HG02884 (cell line): ENCODE measurements at regions not wholly inside any gene's neighbourhood (a gene's known extent, or its start where the extent isn't known, plus 50 kb on each side); places are given as distances from the start of the nearest gene placed in this dataset.
"Not testable (repeated sequence)": the region's sequence is repeated elsewhere in the genome, so short reads cannot be mapped to it uniquely, and the experiment has no call there.

Experiments used
- ATAC-seq: cut with Tn5 transposase; IDR thresholded peaks from one replicate; pipeline ENCODE4 v1.9.1; 2021; ENCODE audit warnings: mild to moderate bottlenecking, moderate library complexity; ENCODE audit not compliant: unreplicated experiment

DNA sequence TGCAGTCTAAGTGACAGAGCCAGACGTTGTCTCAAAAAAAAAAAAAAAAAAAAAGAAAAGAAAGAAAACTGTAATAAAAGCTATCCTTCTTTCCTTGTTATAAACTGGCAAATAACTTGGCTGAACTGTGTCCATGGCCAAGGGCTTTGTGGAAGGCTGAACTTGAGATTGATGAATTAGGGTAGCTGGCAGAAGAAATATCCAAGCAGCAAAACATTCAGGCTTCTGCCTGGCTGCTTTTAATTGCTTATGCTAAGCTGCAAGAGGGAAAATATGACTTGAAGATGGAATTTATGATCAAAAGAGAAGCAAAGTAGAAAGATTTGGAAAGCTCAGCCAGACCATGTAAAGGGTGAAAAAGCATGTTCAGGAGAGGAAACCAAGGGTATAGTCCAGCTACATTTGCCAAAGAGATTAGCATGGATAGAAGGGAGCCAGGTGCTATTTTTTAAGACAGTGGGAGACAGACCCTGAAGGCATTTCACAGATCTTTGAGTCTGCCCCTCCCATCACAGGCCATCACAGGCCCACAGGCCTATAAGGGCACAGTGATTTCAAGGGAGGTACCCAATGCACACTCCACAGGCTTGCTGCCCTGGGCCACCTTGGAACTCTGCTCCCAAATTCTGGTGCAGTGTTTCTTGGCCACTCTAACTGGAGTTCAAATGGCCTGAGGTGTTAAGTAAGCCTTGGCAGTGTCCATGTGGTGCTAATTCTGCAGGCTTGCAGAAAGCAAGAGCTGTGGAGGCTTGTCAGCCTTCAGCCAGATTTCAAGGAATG lies 226.0 kb downstream of the AEBP2 start:
- no peak for ATAC-seq

GRCh38 chr12:19666070-19666469 lies 226.8 kb downstream of the AEBP2 start:
- ATAC-seq: no peak

GRCh38 chr12:19669793-19670192 lies 230.5 kb downstream of the AEBP2 start:
- ATAC-seq: no peak

- no peak for ATAC-seq
These were observed 232.4 kb downstream of the AEBP2 start for GRCh38 chr12:19671695-19672094.

- no peak for ATAC-seq
These were observed 235.1 kb downstream of the AEBP2 start for GRCh38 chr12:19674437-19674836.

DNA sequence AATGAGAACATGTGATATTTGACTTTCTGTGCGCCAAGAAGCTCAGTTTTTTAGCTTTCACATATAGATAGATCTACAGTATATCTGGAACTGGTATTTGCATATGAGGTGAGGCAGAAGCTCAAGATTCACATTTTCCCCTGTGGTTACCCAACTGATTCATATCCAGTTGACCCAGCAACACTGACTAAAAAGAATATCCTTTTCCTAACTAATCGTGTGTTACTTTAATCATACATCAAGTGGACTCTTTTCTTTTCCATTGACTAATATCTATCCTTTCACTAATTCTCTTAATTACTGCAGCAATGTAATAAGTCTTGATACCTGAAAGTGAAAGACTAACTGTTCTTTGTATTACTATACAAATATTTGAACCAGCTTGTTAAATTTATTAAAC lies 236.1 kb downstream of the AEBP2 start:
- ATAC-seq: peak; percentile 93

GRCh38 chr12:19678501-19678900 lies 239.2 kb downstream of the AEBP2 start:
- not testable (repeated sequence) for ATAC-seq

DNA sequence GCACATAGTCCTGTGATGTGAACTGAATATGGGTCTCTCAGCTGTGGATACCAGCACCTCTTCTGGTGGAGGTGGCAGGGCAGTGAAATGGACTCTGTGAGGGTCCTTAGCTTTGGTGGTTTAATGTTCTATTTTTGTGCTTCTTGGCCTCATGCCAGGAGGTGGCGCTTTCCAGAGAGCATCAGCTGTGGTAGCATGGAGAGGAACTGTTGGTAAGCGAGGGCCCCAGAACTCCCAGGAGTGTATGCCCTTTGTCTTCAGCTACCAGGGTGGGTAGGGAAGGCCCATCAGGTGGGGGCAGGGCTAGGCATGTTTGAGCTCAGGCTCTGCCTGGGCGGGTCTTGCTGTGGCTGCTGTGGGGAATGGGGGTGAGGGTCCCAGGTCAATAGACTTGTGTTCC lies 241.7 kb downstream of the AEBP2 start:
- ATAC-seq: no peak

DNA sequence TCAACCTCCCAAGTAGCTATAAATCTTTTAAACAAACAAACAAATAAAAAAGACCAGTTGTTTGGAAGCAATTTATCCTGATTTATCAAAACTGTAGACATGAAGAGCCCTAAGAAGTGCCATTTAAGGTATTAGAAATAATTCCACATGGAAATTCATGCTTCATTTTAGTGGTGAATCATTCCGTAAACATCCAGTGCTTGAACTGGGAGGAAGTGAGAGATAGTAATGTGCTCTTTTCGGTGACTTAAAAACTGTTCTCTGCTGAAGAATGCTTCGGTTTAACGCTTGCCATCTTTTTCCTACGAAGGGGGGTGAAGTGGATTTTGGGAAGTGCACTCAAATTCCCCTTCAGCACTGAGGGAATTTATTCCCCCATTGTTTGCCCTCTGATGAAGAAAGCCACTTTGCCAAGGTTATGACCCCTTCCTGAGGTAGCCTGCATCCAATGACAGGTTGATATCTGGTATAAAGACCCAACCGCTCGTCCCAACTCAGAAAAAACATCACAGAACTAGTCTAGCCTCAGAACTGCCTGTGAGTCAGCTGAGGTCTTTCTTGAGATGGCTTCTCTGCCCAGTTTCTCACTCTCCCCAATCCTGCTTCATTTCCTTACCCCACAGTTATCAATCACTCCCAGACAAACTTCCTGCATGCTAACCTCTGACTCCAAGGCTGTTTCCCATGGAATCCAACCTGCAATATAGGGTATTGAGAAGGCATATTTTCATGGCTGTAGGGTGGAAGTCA lies 244.1 kb downstream of the AEBP2 start:
- no peak for ATAC-seq

DNA sequence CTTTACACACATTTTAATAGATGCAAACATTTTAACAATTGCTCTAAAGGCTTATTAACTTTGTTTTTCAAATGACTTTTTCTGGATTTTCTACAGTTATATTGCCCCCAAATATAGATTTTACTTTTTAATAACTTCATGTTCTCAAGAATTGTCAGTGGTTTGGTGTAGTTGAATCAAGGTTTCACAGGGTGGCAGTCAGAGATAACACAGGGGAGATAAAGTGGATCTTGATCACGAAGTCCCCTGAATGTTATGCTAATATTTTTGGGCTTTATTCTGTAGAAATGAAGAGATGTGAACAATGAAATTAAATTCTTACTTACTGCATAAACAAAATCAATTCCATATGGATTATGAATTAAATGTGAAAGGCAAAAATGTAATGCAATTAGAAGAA lies 248.1 kb downstream of the AEBP2 start:
- no peak for ATAC-seq

GRCh38 chr12:19688532-19688931 lies 249.2 kb downstream of the AEBP2 start:
- no peak for ATAC-seq

- ATAC-seq: no peak
These were observed 249.9 kb downstream of the AEBP2 start for GRCh38 chr12:19689226-19689625.

DNA sequence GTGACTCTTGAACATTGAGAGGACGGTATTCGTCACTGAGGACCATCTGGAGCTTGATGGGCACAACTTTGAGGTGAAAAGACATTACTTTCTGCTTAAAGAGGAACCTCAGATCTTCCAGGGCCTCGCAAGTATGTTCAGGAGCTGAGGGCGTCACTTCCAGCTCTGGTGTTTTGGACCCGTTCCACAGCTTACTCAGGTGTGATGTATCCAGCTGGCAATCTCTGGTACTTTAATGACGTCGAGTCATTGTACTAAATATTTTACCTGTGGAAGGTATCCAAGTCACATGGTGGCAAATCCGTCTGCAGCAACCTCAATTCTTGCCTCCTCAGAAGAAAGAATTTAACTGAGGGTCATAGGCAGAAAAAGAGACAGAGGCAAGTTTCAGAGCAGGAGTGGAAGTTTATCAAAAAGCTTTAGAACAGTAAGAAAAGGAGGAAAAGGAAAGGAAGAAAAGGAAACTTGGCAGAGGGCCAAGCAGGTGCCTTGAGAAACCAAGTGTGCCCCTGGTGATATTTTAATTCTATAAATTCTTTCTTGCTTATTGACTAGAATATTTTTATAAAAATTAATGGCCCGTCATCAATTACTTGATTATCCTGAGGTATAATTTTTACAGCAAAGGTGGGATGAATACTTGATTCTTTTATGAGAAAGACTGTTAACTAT lies 250.6 kb downstream of the AEBP2 start:
- ATAC-seq: no peak

- no peak for ATAC-seq
These were observed 252.8 kb downstream of the AEBP2 start for GRCh38 chr12:19692091-19692490.

DNA sequence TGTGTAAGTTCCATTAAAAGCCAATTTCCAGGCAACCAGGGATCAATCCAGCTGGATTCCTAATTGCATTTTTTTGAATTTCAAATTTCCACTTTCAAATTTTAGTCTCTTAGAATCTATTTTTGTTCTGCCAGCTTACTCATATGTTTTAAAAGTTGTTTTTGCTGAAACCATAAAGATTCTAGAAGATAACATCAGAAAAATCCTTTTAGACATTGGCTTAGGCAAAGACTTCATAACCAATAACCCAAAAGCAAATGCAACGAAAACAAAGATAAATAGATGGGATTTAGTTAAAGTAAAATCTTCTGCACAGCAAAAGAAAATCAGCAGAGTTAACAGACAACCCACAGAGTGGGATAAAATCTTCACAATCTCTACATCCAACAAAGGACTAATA lies 253.3 kb downstream of the AEBP2 start:
- ATAC-seq: no peak

- no peak for ATAC-seq
These were observed 255.3 kb downstream of the AEBP2 start for GRCh38 chr12:19694627-19695026.

GRCh38 chr12:19695244-19696098 lies 256.2 kb downstream of the AEBP2 start:
- ATAC-seq: no peak

DNA sequence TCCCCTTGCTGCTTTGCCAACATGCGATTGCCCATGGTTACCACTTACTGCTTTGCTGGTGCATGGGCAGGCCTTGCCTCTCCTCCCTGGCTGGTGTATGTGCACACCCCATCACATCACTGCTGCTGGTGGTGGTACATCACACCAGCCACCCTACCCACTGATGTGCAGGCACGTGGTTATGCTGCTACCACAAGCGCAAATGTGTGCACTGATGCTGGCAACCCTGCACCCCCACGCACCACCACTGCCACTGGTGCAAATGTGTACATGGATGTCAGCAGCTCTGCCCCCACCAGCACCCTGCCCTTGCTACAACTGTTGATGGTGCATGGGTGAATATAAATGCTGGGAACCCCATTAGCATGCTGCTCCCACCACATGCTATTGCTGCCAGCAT lies 261.7 kb downstream of the AEBP2 start:
- ATAC-seq: no peak

GRCh38 chr12:19704966-19705365 lies 265.7 kb downstream of the AEBP2 start:
- no peak for ATAC-seq

- ATAC-seq: no peak
These were observed 267.6 kb downstream of the AEBP2 start for GRCh38 chr12:19706936-19707335.

GRCh38 chr12:19707948-19708409 lies 268.7 kb downstream of the AEBP2 start:
- ATAC-seq: no peak
